ENCODE measurements at regions not wholly inside any gene's neighbourhood (a gene's known extent, or its start where the extent isn't known, plus 50 kb on each side); places are given as distances from the start of the nearest gene placed in this dataset.

DNA sequence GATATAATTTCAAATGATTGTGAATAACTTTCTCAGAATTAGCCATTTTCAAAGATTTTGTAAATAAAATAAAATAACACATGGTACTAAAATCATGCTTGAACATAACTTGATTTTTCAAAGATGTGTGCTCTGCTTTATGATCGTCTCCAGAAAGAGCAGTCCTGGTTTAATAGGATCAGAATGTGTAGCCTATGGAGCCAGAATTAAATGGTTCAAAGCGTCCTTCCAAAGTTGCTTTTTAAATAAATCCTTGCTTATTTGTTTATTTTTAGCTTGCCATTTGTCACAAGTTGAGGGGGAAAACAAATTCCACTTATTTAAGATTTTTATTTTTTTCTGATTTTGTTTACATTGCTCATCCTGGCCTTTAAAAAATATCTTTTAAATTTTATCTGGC, 123.7 kb upstream of the SPRED1 start:
- TF ChIP-seq CTCF (IDR thresholded peaks at IDR 0.05 in 2 of 3, conservative IDR thresholded peaks at IDR 0.05 in 1 of 3; ENCODE audit: borderline replicate concordance in 1 of 3, insufficient read depth in 1 of 3, low read depth in 2 of 3, low read length in 2 of 3) (no peak), EZH2 (IDR thresholded peaks at IDR 0.05) (no peak), RAD21 (IDR thresholded peaks at IDR 0.05; ENCODE audit: low read depth) (no peak), POLR2AphosphoS5 (IDR thresholded peaks at IDR 0.05; ENCODE audit: low read depth, low read length) (no peak), POLR2A (IDR thresholded peaks at IDR 0.05; ENCODE audit: borderline replicate concordance, extremely low read depth, insufficient read depth, insufficient read length) (no peak), SIN3A (IDR thresholded peaks at IDR 0.05; ENCODE audit: low read depth) (no peak)
- TF ChIP-seq, protein P1, sequence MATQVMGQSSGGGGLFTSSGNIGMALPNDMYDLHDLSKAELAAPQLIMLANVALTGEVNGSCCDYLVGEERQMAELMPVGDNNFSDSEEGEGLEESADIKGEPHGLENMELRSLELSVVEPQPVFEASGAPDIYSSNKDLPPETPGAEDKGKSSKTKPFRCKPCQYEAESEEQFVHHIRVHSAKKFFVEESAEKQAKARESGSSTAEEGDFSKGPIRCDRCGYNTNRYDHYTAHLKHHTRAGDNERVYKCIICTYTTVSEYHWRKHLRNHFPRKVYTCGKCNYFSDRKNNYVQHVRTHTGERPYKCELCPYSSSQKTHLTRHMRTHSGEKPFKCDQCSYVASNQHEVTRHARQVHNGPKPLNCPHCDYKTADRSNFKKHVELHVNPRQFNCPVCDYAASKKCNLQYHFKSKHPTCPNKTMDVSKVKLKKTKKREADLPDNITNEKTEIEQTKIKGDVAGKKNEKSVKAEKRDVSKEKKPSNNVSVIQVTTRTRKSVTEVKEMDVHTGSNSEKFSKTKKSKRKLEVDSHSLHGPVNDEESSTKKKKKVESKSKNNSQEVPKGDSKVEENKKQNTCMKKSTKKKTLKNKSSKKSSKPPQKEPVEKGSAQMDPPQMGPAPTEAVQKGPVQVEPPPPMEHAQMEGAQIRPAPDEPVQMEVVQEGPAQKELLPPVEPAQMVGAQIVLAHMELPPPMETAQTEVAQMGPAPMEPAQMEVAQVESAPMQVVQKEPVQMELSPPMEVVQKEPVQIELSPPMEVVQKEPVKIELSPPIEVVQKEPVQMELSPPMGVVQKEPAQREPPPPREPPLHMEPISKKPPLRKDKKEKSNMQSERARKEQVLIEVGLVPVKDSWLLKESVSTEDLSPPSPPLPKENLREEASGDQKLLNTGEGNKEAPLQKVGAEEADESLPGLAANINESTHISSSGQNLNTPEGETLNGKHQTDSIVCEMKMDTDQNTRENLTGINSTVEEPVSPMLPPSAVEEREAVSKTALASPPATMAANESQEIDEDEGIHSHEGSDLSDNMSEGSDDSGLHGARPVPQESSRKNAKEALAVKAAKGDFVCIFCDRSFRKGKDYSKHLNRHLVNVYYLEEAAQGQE (IDR thresholded peaks at IDR 0.05; ENCODE audit: low read depth): no peak

All from HCT116 (cell line).